HG02642 (cell line): ENCODE measurements at regions not wholly inside any gene's neighbourhood (a gene's known extent, or its start where the extent isn't known, plus 50 kb on each side); places are given as distances from the start of the nearest gene placed in this dataset.
"Not testable (repeated sequence)": the region's sequence is repeated elsewhere in the genome, so short reads cannot be mapped to it uniquely, and the experiment has no call there.

Source experiments
- ATAC-seq: cut with Tn5 transposase; IDR thresholded peaks from one replicate; pipeline ENCODE4 v1.9.1; 2021; ENCODE audit warnings: mild to moderate bottlenecking; ENCODE audit not compliant: unreplicated experiment, poor library complexity

DNA sequence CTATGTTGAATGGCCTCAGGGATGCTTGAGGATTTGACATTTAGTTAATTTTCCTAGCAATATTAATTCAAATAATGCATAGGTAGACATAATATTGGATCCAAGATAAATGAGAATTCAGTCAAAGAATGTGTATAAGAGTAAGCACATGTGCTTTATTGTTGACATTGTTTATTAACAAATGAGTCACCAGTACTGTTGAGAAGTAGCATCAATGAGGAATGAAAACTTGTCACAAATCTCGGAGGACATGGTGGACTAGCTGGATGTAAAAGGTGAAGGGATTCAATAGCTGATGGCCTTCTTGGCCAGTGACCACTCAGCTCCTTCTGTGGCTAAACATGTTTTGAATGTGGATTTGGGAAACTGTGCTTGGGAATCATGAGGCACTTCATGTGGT is 1137.0 kb downstream of the HACE1 start:
- no peak for ATAC-seq

DNA sequence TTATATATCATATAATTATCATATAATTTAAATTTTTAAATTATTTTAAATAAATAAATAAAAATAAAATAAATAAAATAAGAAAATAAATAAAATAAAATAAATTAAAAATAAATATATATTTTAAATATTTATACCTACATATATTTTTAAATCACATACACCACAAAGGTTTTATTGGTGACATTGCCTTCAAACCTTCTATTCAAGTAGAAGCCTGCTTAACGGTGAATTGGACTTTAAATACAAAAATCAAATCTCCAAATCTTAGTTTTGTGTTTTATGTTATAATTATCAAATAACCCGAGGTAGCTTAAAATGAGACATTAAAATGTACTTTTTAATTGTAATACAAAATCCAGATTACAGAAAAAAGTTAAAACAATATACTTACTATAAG is 1137.8 kb downstream of the HACE1 start:
- no peak for ATAC-seq

DNA sequence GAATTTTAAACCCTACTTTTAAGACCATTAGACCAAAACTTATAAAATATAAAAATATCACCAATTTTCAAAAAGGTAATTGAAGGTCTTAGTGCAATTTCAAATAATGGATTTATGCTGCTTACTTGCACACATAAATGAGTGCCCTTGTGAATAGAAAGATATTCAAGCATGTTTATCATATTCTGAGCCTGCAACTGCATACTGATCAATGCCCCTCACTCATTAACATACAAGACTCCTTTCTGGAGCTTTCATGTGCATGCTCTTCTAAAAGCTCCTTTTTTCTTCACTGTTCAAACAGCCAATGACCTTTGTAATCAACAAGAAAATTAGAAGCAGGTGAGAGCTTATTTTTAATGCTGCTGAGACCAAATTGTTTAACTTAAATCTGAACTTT is 1139.3 kb downstream of the HACE1 start:
- no peak for ATAC-seq

DNA sequence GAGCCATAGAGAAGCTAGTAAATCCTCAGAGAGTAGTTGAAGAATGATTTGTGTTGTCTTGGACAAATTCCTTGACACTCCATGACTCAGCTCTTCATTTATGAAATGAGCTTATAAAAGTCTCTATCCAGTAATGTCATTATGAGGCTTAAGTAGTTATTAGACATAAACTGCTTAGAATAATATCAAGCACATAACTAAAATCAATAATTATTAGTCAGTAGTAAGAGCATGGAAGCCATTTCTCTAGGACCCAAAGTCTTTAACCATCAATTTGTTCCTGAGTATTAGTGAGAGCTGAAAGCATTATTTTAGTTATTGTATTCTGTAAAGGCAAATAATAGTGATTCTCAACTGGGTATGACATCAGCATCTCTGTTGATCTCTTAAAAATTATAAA is 1140.2 kb downstream of the HACE1 start:
- ATAC-seq: no peak

DNA sequence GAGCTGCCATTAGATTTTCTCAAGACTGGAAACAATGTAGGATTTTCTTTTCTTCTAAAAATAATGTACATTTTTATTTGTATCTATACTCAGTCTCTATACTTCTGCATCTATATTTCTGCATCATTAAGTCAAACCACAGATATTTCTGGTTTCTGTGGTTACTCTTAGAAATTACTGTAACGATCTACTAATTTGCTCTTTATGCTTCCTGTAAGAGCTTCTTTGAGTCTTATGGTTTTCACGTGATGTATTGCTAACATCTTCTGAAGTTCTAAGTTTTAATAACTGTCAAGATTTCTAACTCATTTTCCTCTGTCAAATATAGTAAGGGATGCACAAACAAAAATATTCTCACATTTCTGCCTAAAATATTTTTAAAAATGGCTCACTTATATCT is 1144.5 kb downstream of the HACE1 start:
- ATAC-seq: no peak

DNA sequence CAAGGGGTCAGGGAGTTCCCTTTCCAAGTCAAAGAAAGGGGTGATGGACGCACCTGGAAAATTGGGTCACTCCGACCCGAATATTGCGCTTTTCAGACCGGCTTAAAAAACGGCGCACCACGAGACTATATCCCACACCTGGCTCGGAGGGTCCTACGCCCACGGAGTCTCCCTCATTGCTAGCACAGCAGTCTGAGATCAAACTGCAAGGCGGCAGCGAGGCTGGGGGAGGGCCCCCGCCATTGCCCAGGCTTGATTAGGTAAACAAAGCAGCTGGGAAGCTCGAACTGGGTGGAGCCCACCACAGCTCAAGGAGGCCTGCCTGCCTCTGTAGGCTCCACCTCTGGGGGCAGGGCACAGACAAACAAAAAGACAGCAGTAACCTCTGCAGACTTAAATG is 1150.5 kb downstream of the HACE1 start:
- ATAC-seq: not testable (repeated sequence)

DNA sequence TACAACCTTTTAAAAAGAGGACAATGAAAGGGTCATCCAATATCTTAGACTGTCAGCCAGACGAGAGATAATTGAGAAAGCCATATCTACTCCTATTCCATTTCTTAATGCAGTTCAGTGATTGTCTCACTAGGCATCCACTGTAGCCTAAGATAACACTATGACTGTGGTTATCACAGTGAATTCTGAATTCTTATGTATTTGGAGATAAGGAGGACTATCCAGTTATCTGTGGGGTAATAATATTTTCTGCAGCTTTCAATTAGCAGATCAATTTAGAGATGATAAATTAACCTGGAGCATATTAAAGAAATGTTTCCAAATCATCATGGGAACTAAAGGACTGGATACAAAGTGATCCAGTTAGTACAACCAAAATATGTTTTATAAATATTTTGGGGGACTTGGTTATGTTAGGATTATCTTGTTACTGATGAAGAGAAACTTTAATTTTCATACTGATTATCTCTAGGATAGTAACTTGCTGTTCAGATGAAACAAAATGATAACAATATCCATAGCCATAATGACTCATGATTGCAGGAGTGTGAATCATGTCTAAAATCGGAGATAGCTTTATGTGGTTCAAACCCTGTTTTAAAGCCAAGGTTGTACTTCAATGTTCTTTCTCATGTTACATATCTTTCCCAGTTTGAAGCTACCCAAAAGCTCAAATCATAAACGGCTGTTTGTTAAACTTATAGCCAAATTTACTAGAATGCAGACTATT is 1152.0 kb downstream of the HACE1 start:
- no peak for ATAC-seq

DNA sequence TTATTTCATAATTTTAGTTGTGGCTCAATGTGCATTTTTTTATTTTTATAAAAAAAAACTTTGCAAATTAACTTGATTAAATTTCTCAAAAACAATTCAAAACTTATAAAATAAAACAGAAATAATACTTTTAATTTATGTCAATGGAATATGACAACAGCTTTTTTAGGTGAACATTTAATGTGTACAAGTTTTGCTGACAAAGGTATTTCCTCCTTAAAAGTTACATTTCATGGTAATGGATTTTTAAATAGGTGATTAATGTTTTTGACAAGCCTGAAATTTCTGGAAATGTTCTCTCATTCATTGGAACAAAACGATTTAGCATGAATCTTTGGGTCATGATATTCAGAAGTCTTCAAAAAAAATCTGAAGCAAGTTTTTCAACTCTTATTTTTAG is 1160.0 kb downstream of the HACE1 start:
- ATAC-seq: no peak

DNA sequence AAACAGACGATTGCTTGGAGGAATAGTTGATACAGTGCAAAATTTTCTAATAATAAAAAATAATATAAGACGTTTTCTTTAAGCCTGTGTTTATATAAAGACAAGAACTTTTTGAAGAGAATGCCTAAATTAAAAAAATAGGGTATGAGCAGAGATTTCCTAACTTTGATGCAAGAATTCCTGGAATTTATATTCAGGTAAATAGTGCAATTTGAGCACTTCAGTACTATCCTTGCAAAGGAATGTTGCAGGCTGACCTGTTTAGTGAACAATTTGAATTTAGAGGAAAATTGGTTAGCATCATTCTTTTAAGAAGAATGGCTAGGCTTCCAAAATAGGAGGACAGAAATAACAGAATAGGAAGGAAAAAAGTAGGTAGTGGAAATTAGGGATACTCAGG is 1172.3 kb downstream of the HACE1 start:
- no peak for ATAC-seq

DNA sequence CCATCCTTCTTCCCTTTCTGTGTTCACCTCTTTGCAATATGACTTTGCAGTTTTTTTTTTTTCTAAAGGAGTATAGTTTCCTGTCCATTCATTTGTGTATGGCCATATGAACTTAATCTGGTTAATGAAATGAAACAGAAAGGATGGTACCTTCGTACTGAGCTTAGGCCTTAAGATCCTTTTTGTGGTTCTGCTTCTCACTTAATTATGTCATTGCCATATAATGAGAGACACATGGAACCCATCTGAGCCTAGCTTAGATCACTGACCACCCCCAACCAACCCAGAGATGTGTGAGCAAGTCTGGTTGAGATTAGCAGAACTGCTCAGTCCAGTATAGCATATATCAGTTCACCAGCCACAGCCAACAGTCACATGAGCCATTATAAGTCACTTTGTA is 1179.6 kb downstream of the HACE1 start:
- no peak for ATAC-seq

DNA sequence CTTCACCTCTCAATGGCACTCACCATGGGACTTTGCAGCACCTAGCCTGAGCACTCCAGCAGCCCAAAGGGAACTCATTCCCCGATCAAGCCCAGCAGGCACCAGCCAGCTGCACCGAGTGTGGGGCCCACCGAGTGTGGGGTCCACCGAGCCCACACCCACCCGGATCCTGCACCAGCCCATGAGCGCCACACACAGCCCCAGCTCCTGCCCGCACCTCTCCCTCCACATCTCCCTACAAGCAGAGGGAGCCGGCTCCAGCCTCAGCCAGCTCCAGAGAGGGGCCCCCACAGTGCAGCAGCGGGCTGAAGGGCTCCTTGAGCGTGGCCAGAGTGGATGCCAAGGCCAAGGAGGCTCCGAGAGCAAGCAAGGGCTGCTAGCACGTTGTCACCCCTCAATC is 1182.4 kb downstream of the HACE1 start:
- ATAC-seq: no peak

DNA sequence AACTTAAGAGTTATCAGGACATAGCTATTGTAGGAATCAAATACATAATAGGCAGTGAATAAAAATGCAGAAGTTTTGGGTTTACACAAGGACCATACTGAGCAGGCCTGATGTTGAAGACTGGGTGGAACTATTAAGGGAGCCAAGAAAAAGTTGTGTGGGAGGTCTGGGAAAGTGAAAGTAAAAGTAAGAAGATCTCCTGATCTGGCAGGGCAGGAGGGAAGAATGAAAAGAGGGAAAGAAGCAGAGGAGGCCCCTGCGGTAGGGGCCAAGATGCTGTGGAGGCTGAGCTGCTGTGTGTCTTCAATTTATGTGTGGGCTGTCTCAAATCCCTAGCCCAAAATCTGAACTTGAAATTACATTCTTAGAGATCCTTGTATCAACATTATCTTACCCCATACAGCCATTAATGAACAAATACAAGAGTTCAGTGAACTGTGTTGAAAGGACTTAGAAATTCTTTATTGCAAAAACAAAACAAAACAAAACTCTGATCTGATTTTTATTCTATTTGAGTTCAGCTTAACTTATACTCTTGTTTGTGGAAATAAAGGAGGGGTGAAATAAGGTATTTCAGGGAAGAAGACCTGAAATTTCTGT is 1183.8 kb downstream of the HACE1 start:
- no peak for ATAC-seq

DNA sequence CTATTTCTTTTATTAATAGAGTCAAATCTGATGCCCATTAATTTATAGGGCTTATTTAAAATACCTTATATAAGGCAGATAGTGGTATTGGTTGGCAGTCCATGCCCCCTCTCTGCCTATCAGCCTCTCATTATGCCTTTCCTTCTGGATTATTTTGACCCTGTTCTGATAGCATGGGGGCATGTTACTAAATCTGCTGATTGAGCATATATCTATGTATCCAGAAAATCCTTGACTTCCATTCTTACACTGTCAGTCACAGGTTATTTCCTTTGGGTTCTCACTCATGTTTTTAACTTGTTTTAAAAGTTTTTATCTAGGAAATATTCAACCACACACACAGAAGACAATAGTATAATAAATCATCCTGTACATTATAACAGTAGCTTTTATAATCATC is 1184.9 kb downstream of the HACE1 start:
- ATAC-seq: no peak

DNA sequence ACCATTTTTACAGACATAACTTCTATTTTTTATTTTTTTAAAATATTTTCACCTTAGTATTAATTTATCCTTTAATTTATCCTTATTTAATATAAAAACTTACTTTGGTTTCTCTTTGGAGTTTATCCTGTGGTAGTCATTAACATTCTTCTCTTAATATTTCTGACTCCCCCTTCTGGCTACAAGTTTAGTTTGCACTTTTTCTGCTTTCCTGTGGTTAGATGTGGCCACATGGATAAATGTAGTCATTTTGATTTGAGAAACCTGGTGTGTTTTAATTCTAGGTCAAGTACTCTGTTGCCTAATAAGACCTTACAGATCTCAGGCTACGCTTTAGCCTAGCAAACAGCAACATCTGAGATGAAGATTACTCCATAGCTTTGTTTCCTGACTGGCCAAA is 1187.5 kb downstream of the HACE1 start:
- no peak for ATAC-seq

DNA sequence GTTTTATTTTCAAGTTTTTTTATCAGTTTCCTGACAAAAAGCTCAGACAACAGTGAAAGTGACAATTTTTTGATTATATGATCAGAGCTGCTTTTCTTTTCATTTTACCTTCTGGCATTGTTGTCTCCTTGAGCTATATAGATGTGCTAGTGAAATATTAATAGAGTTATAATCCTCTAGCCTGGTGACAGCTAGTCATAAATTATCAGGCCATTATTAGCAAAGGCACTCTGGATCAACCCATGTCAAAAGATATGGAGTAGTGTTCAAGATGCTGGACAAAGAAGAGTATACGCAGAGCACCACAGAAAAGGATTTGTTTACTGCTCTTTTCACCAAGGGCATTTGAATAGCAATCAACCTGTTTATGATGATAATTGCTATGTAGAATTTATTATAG is 1230.1 kb downstream of the HACE1 start:
- ATAC-seq: no peak

DNA sequence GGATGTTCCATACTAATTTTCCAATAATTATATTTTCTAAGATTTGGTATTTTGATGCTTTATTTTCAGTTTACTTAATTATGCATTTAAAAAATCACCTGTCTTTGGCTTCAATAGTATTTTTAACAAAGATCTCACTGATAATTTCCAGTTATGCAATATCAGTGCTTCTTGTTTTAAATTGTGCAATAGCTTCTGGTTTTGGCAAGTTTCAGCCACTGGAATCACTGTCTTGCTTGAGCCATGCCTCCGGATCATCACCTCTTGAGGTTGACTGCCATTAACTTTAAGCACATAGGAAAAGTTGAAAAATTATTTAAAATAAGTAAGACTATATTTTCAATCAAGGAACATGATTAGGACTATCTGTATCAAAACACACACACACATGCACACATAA is 1242.1 kb downstream of the HACE1 start:
- no peak for ATAC-seq

DNA sequence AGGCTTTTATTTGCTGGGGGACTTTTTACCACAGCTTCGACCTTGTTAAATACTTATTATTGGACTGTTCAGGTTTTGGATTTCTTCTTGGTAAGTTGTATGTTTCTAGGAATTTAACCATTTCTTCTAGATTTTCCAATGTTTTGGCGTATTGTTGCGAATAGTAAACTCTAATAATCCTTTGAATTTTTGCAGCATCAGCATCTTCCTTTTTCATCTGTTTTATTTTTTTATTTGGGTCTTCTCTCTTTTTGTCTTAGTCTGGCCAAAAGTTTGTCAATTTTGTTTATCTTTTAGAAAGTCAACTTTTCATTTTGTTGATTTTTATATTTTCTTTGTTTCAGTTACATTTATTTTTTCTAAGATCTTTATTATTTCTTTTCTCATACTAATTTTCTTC is 1272.0 kb downstream of the HACE1 start:
- no peak for ATAC-seq

DNA sequence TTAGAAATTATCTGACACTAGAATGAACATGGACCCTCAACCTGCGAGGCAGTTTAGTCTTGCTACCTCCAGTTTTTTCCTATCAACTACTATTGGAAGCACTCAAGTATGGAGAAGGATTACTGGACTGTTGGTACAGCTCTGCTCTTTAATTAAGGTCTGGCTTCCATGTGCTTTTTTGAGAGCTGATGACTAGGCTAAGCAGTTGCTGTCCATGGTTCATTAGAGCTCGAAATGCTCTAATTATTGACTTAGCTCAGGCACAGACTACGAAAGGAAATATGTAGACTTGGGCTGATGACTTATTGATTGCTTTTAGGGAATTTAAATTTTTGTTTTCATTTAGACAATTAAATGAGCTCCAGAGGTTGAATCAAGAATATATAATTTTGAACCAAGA is 1281.6 kb downstream of the HACE1 start:
- ATAC-seq: no peak

DNA sequence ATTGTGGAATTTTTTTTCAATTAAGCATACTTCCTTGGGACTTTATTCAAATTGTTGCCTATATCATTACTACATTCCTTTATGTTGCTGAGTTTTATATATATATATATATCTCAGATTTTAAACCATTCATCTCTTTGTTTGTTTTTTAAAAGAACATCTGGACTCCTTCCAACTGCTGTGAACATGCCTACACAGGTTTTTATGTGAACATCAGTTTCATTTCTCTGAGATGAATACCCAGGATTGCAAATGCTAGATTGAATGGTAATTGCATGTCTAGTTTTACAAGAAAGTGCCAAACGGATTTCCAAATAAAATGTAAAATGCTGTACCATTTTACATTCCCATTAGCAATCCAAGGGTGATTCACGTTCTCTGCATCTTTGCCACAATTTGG is 1289.3 kb downstream of the HACE1 start:
- no peak for ATAC-seq

DNA sequence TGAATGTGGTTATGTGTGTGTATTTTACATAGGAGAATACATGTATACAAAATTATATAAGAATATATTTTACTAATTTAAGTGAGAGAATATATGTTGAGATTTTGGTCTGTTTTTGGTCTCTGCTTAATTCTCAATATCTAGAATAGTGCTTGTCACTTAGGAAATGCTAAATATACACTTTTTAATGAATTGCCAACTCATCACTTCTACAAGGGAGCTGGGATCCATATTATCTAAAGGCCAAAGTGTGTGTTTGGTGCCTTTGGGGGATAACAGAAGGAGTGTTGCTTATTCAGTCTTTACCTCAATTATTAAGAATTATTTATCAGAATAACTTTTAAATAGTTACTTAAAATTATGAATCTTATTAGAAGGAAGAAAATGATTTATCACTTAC is 1304.8 kb downstream of the HACE1 start:
- ATAC-seq: no peak

DNA sequence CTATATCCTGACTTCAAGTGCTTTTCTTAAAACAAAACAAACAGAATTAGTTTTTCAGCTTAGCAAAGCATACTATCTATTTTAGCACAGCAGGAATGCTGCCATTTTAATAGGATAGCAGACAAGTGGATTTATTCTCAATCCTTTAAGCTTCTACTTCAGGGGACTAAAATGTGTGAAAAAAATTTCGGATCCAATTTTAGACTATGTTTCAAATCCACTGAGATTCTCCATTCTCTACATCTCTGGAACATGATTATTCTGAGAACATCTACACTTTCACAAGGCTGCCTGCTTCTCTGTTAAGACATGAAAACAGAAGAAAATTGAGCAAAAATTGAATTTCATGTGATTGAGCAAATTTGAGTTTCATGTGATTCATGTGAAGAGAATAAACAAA is 1321.3 kb downstream of the HACE1 start:
- no peak for ATAC-seq

DNA sequence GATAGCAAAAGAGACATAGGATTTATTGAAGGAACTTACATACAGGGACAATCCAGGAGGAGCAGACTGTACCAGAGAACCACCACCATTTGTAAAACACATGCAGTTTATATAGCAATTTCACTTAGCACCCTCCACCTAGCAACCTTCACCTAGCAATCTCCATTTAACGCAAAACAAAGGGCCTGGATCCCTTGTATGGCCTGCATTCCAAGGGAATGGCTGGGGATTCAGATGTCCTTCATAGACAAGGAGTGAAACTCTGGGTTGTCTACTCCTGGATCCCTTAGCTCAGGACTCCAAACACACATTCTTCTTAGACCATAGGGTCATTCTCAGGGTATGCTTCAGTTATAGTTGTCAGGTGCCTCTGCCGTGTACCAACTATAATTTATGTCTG is 1324.9 kb downstream of the HACE1 start:
- no peak for ATAC-seq
